ENCODE measurements at regions not wholly inside any gene's neighbourhood (a gene's known extent, or its start where the extent isn't known, plus 50 kb on each side); places are given as distances from the start of the nearest gene placed in this dataset.
"Not testable (repeated sequence)": the region's sequence is repeated elsewhere in the genome, so short reads cannot be mapped to it uniquely, and the experiment has no call there.

GRCh38 chr4:31194823-31195222 is 474.7 kb downstream of the PCDH7 start:
- H3K4me3 Mint-ChIP-seq = no peak overlapping the region
- H3K27ac Mint-ChIP-seq = no peak overlapping the region
- H3K9me3 Mint-ChIP-seq = peaks cover 55% of the 10 kb centered on the region
- no peak for TF ChIP-seq CTCF (IDR thresholded peaks at IDR 0.05)
- H3K4me1 Mint-ChIP-seq (ENCODE audit: low read depth) = no peaks in the 10 kb centered on the region
- no peaks in the 10 kb centered on the region for H3K36me3 Mint-ChIP-seq (ENCODE audit: low read depth)
- DNase-seq = no peak
- H3K27me3 Mint-ChIP-seq (ENCODE audit: insufficient read depth) = no peaks in the 10 kb centered on the region

- TF ChIP-seq CTCF (IDR thresholded peaks at IDR 0.05) = no peak
- Mint-ChIP-seq H3K27ac (no peak overlapping the region), H3K9me3 (peaks cover 53% of the 10 kb centered on the region), H3K4me3 (no peak overlapping the region), H3K27me3 (ENCODE audit: insufficient read depth) (no peaks in the 10 kb centered on the region; the same call in 1 of the 2 replicates), H3K4me1 (ENCODE audit: low read depth) (no peaks in the 10 kb centered on the region), H3K36me3 (ENCODE audit: low read depth) (no peaks in the 10 kb centered on the region)
- no peak for DNase-seq
Observed at GRCh38 chr4:31199644-31200043, 479.5 kb downstream of the PCDH7 start.

- not testable (repeated sequence) for H3K4me1 Mint-ChIP-seq (ENCODE audit: low read depth); H3K36me3 Mint-ChIP-seq (ENCODE audit: low read depth); DNase-seq; H3K27ac Mint-ChIP-seq; H3K27me3 Mint-ChIP-seq (ENCODE audit: insufficient read depth); H3K4me3 Mint-ChIP-seq
- H3K9me3 Mint-ChIP-seq = peaks cover 38% of the 10 kb centered on the region
Observed at GRCh38 chr4:31202054-31202453, 481.9 kb downstream of the PCDH7 start.

GRCh38 chr4:31204874-31205273 is 484.7 kb downstream of the PCDH7 start:
- no peaks in the 10 kb centered on the region for H3K4me1 Mint-ChIP-seq (ENCODE audit: low read depth)
- no peak overlapping the region for H3K4me3 Mint-ChIP-seq
- no peak for TF ChIP-seq CTCF (IDR thresholded peaks at IDR 0.05)
- no peaks in the 10 kb centered on the region; the same call in 1 of the 2 replicates for H3K27me3 Mint-ChIP-seq (ENCODE audit: insufficient read depth)
- no peak overlapping the region for H3K27ac Mint-ChIP-seq
- no peak for DNase-seq
- H3K36me3 Mint-ChIP-seq (ENCODE audit: low read depth) = no peaks in the 10 kb centered on the region
- peaks cover 20% of the 10 kb centered on the region for H3K9me3 Mint-ChIP-seq

- H3K36me3 Mint-ChIP-seq (ENCODE audit: low read depth) = no peaks in the 10 kb centered on the region
Observed at GRCh38 chr4:31220921-31221320, 500.8 kb downstream of the PCDH7 start.

GRCh38 chr4:31228068-31228467 is 507.9 kb downstream of the PCDH7 start:
- H3K27ac Mint-ChIP-seq = no peak overlapping the region
- H3K9me3 Mint-ChIP-seq = peaks cover 28% of the 10 kb centered on the region
- H3K4me1 Mint-ChIP-seq (ENCODE audit: low read depth) = no peaks in the 10 kb centered on the region
- no peak for TF ChIP-seq CTCF (IDR thresholded peaks at IDR 0.05)
- no peaks in the 10 kb centered on the region for H3K36me3 Mint-ChIP-seq (ENCODE audit: low read depth)
- H3K4me3 Mint-ChIP-seq = no peak overlapping the region
- no peaks in the 10 kb centered on the region for H3K27me3 Mint-ChIP-seq (ENCODE audit: insufficient read depth)
- DNase-seq = no peak

More at GRCh38 chr4:31220921-31221320, 500.8 kb downstream of the PCDH7 start:
- H3K27me3 Mint-ChIP-seq (ENCODE audit: insufficient read depth) = no peaks in the 10 kb centered on the region
- no peak overlapping the region for H3K4me3 Mint-ChIP-seq
- H3K9me3 Mint-ChIP-seq = peaks cover 28% of the 10 kb centered on the region
- H3K27ac Mint-ChIP-seq = no peak overlapping the region
- no peak for DNase-seq
- no peaks in the 10 kb centered on the region for H3K4me1 Mint-ChIP-seq (ENCODE audit: low read depth)
- TF ChIP-seq CTCF (IDR thresholded peaks at IDR 0.05) = no peak

Data from HFFc6 (cell line).